Cerebellar cortex (tissue), 1 donor: ENCODE measurements at regions not wholly inside any gene's neighbourhood (a gene's known extent, or its start where the extent isn't known, plus 50 kb on each side); places are given as distances from the start of the nearest gene placed in this dataset.

Experiments
- DNase-seq: peaks from one replicate; pipeline ENCODE4 v3.0.0-alpha.2; 2015; ENCODE audit warnings: low spot score

- DNase-seq: no peak
These were observed 92.6 kb downstream of the TTC32 start for GRCh38 chr2:19809206-19809605.

- no peak for DNase-seq
These were observed 93.9 kb downstream of the TTC32 start for GRCh38 chr2:19807866-19808265.

GRCh38 chr2:19807346-19807745 is 94.4 kb downstream of the TTC32 start:
- DNase-seq: no peak

GRCh38 chr2:19806591-19806990 is 95.2 kb downstream of the TTC32 start:
- no peak for DNase-seq

- no peak for DNase-seq
These were observed 95.7 kb downstream of the TTC32 start for GRCh38 chr2:19806131-19806530.

- no peak for DNase-seq
These were observed 96.5 kb downstream of the TTC32 start for GRCh38 chr2:19805266-19805665.

GRCh38 chr2:19804639-19805260 is 97.0 kb downstream of the TTC32 start:
- no peak for DNase-seq

- no peak for DNase-seq
These were observed 99.5 kb downstream of the TTC32 start for GRCh38 chr2:19802086-19802841.

- no peak for DNase-seq
These were observed 100.3 kb downstream of the TTC32 start for GRCh38 chr2:19801367-19802080.

GRCh38 chr2:19800796-19801195 is 101.0 kb downstream of the TTC32 start:
- DNase-seq: no peak

GRCh38 chr2:19799881-19800780 is 101.7 kb downstream of the TTC32 start:
- no peak for DNase-seq

GRCh38 chr2:19797871-19798270 is 103.9 kb downstream of the TTC32 start:
- no peak for DNase-seq

GRCh38 chr2:19797243-19797810 is 104.5 kb downstream of the TTC32 start:
- DNase-seq: no peak

- DNase-seq: no peak
These were observed 105.6 kb downstream of the TTC32 start for GRCh38 chr2:19796035-19796695.

- no peak for DNase-seq
These were observed 108.5 kb downstream of the TTC32 start for GRCh38 chr2:19793132-19793750.

- DNase-seq: no peak
These were observed 111.5 kb downstream of the TTC32 start for GRCh38 chr2:19790291-19790690.

- DNase-seq: no peak
These were observed 114.6 kb downstream of the TTC32 start for GRCh38 chr2:19787134-19787533.

- no peak for DNase-seq
These were observed 115.2 kb downstream of the TTC32 start for GRCh38 chr2:19786408-19787058.

- no peak for DNase-seq
These were observed 115.9 kb downstream of the TTC32 start for GRCh38 chr2:19785867-19786266.

- no peak for DNase-seq
These were observed 116.3 kb downstream of the TTC32 start for GRCh38 chr2:19785447-19785846.
